GM21367 (cell line): ENCODE measurements at regions not wholly inside any gene's neighbourhood (a gene's known extent, or its start where the extent isn't known, plus 50 kb on each side); places are given as distances from the start of the nearest gene placed in this dataset.
A peak's percentile ranks its signal among the peaks of the same experiment; 100 is the strongest.

Experiments
- ATAC-seq: cut with Tn5 transposase; IDR thresholded peaks from one replicate; pipeline ENCODE4 v1.9.1; 2021; ENCODE audit not compliant: unreplicated experiment

DNA sequence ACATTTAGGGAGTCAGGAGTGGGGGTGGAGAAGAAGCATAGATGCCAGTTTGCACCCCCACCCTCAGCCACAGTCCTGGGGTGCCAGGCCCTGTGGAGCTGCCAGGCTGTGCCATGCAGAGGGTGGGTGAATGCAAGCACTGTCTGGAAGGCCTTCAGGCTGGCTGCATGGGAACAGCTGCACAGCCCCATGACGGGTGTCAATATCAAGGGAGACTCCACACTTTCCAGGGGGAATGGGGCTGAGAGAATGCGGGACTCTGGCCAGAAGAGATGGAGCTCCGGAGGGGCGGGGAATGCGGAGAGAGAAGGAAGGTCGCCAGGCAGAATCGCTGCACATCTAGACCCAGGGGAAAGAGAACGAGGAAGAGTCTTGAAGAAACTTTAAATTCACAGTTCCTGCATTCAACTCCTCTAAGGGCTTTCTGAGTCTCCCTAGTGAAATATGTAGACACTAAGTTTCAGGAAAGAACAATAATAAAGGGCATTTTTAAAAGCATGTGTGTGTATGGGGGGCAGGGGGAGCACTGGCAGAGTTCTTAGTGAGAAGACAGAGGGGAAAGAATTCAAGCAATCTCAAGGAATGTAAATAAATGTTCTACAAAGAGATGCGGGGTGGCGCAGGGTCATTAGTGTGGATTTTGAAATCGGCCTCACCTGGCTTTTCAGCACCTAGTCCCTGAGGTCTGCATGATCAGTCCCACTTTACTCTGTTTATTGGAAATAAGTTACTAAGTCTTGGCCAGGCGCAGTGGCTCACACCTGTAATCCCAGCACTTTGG is 59.1 kb downstream of the BOD1 start:
- no peak for ATAC-seq

GRCh38 chr5:173556142-173557028 is 60.1 kb downstream of the BOD1 start:
- no peak for ATAC-seq

- ATAC-seq, result no peak
Measured at GRCh38 chr5:173554989-173555705, 61.3 kb downstream of the BOD1 start.

DNA sequence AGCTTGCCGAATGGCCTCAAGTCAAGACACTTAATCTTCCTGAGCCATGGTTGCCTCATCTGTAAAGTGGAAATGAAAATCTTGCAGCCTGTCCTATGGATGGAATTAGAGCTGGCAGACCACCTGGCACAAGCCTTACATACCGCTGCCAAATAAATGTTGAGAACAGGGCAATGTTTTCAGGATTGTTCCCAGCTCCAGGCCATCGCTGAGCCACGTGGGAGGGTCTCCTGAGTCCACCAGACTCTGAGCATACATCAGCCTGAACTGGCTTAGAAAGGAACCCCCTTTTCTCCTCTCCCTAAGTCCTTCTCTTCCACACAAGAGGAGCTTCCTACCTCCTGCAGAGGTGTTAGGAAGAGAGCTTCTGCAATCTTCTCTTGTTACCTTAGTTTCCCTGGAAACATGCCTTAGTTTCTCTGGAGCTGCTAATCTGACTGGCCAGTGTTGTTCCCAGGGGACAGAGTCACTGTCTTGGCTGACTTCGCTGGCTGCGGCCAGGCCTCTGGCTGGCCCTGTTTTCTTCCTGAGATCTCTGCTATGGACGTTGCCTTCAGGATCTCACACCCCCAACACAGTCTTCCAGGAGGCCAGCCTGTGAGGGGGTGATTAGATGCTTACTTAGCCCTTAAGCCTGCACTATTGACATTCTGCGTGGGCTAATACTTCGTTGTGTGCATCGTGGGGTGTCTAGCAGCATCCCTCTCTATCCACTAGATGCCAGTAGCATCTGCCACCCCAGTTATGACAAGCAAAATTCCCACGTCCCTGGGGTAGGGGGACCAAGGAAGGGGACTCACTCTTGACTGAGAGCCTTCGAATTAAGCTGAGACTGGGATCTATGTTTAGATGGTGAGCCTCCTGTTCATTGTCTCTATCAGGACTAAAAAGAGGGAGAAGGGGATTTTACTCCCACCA is 62.2 kb downstream of the BOD1 start:
- no peak for ATAC-seq

- no peak for ATAC-seq
Measured at GRCh38 chr5:173550641-173551040, 65.8 kb downstream of the BOD1 start.

GRCh38 chr5:173549644-173550043 is 66.8 kb downstream of the BOD1 start:
- ATAC-seq, result no peak

GRCh38 chr5:173547579-173547978 is 68.9 kb downstream of the BOD1 start:
- peak; percentile 70 for ATAC-seq

DNA sequence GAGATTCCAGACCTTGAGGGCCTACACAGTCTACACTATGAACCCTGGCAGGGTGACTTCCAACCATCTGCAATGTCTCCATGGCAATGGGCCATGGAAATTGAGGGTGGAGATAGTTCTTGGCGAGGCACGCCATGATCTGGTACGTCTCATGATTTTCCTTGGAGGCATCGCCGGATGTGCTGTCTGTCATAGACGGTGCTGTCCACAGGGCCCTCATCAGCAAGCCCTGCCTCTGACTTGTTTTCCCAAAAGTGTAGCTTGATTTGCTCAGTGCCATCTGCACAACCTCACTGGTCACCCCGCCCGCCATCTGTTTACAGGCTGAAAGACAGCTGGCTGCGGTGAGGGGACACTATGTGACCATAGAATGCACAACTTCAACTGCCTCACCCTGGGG is 73.5 kb downstream of the BOD1 start:
- no peak for ATAC-seq

DNA sequence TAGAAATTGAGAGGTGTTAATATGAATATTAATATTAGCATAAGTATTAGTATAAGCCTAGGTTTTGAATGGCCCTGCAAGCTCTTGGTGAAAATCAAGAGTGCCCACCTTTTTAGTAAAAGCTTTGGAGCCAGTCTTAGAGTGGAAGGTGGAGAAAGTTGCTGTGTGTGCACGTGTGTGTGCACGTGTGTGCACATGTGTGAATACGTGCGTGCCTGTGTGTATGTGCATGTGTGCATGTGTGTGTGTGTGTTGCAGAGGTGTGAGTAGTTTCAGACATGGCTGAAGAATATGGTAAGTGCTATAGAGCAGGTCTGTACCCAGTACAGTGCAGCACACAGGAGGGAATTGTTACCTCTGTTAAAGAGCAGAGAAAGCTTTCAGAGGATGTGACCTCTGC is 74.3 kb downstream of the BOD1 start:
- ATAC-seq, result no peak

GRCh38 chr5:173538654-173539053 is 77.8 kb downstream of the BOD1 start:
- ATAC-seq, result no peak

DNA sequence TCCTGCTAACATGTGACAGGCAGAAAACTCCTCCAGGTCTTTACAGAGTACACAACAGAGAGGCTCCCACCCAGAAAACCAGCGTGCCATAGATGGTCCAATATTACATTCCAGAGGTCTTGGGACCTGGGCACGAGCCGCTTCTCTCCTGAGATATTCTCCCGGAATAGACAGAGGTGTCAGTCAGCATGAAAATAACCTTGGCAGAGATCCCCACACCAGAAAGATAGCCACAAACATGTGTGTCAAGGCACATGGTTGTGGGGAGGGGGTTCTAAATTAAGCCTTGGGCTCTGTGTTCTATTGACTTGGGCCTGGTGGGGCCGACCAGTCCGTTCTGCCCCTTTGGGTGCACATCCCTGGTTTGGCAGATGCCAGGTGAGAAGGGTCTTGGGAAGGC is 78.4 kb downstream of the BOD1 start:
- no peak for ATAC-seq

GRCh38 chr5:173537228-173537627 is 79.2 kb downstream of the BOD1 start:
- no peak for ATAC-seq

DNA sequence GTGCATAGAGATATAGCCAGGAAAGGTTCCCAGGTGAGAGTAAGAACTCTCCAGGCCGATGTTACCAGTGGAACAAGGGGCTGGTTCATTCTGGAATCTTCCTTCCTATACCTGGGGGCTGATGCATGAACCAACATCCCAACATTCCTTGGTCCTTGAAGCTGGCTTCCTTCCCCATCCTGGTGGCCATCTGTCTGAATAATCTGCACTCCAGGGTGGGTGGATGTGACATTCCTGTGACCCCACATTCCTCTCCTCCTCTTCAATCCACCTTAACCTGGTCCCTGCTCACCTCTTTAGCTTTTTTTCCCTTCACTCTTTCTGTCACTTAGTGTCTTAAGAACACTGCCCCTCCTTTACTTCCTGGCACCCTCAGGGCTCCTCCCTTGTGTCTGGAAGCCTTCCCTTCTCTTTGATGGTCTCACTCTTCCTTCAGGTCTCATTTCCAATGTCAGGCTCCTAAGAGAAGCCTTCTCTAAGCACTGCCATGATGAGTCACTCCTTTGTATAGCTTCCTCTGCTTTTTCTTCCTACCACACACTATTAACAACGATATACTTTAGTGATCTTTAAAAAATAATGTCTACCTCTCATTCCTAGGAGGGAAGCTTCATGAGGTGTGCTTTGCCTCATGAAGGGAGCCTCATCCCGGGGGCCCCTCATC is 80.3 kb downstream of the BOD1 start:
- ATAC-seq, result no peak

GRCh38 chr5:173535166-173535975 is 81.1 kb downstream of the BOD1 start:
- ATAC-seq, result no peak

GRCh38 chr5:173534664-173535063 is 81.8 kb downstream of the BOD1 start:
- no peak for ATAC-seq

DNA sequence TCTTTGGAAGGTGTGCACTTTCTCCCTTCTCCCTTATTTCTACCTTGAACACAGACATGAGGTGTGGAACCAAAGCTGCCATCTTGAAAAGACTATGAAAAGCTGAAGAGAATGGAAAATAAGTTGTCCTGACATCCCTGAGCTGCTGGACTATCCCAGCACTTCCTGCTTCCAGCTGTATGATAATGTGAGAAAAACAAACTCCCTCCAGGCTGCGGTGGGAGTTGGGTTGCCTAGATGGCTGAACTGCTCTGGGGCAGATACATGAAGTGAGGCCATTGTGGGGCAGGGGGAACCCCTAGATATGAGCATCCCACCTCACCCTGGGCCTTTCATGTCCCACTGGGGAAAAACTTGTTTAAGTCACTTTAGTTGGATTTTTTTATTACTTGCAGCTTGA is 82.4 kb downstream of the BOD1 start:
- ATAC-seq, result no peak

DNA sequence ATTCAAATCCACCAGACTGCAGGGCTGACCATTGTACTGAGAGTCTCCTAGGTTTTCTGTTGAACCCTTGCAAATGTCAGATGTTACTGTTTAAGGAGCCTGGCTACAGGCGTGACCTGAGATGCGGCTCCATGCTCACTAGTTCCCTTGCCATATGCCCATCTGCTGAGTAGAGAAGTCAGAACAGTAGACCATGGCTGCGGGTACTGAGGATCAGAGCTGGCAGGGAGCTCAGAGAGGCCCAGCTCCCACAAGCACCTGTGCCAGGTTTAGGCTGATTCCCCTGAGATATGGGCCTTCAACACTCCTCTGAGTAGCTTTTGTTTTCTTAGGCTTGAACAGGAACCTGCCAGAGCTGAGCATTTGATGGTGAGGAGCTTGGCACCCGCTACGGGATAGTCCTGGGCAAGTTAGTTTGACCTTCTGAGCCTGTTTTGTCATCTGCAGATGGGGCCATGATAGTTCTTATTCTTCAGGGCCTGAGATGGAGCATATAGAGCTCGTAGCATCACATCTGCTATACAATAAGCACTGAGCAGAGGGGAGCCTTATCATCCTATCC is 83.7 kb downstream of the BOD1 start:
- no peak for ATAC-seq

GRCh38 chr5:173531863-173532262 is 84.6 kb downstream of the BOD1 start:
- no peak for ATAC-seq

- ATAC-seq, result no peak
Measured at GRCh38 chr5:173530547-173530946, 85.9 kb downstream of the BOD1 start.
